Mesendoderm (in vitro differentiated cells): ENCODE measurements at regions not wholly inside any gene's neighbourhood (a gene's known extent, or its start where the extent isn't known, plus 50 kb on each side); places are given as distances from the start of the nearest gene placed in this dataset.

Experiments
- DNase-seq: peaks from one replicate; pipeline ENCODE4 v3.0.0; 2013
- H2AK5ac ChIP-seq: 2 replicates; pipeline ENCODE4 v1.6.1; 2013; ENCODE audit warnings: low read length, inconsistent platforms
- H2BK120ac ChIP-seq: 2 replicates; pipeline ENCODE4 v1.6.1; 2013; ENCODE audit warnings: low read depth, mild to moderate bottlenecking, low read length, moderate library complexity, mixed read lengths
- H2BK15ac ChIP-seq: replicated peaks from 2 replicates; pipeline ENCODE4 v1.6.1; 2013; ENCODE audit warnings: low read depth, mild to moderate bottlenecking, moderate library complexity
- H2BK5ac ChIP-seq: 2 replicates; pipeline ENCODE4 v1.6.1; 2013; ENCODE audit warnings: low read length, inconsistent platforms
- H3K18ac ChIP-seq: 2 replicates; pipeline ENCODE4 v1.6.1; 2013; ENCODE audit warnings: mild to moderate bottlenecking, low read length, mixed read lengths
- H3K23ac ChIP-seq: one replicate; pipeline ENCODE4 v1.6.1; 2013; ENCODE audit warnings: low read length
- H3K27ac ChIP-seq: 2 replicates; pipeline ENCODE4 v1.5.1; 2013; ENCODE audit warnings: low read depth, mild to moderate bottlenecking, inconsistent platforms, low read length, moderate library complexity
- H3K27me3 ChIP-seq: 2 replicates; pipeline ENCODE4 v1.6.1; 2013; ENCODE audit warnings: low read length, control low read depth, mild to moderate bottlenecking, inconsistent platforms; ENCODE audit not compliant: insufficient read depth, poor library complexity
- H3K36me3 ChIP-seq: 2 replicates; pipeline ENCODE4 v1.6.1; 2013; ENCODE audit warnings: low read length, inconsistent platforms; ENCODE audit not compliant: control insufficient read depth, insufficient read depth
- H3K4ac ChIP-seq: one replicate; pipeline ENCODE4 v1.6.1; 2013; ENCODE audit warnings: low read depth, mild to moderate bottlenecking, low read length, moderate library complexity
- H3K4me1 ChIP-seq: 2 replicates; pipeline ENCODE4 v1.6.1; 2013; ENCODE audit warnings: low read depth, low read length, inconsistent platforms; ENCODE audit not compliant: control insufficient read depth
- H3K4me2 ChIP-seq: 2 replicates; pipeline ENCODE4 v1.6.1; 2013; ENCODE audit warnings: low read length
- H3K4me3 ChIP-seq: 2 replicates; pipeline ENCODE4 v1.5.1; 2013; ENCODE audit warnings: mild to moderate bottlenecking, low read length
- H3K56ac ChIP-seq: one replicate; pipeline ENCODE4 v1.6.1; 2013; ENCODE audit warnings: low read length
- H3K79me1 ChIP-seq: 2 replicates; pipeline ENCODE4 v1.6.1; 2013; ENCODE audit warnings: low read length, inconsistent platforms
- H3K79me2 ChIP-seq: 2 replicates; pipeline ENCODE4 v1.6.1; 2013; ENCODE audit warnings: mild to moderate bottlenecking, low read length; ENCODE audit not compliant: control insufficient read depth, insufficient read depth
- H3K9ac ChIP-seq: 2 replicates; pipeline ENCODE4 v1.6.1; 2013; ENCODE audit warnings: low read length, inconsistent platforms
- H4K5ac ChIP-seq: one replicate; pipeline ENCODE4 v1.6.1; 2013; ENCODE audit warnings: low read length
- H4K8ac ChIP-seq: one replicate; pipeline ENCODE4 v1.6.1; 2013; ENCODE audit warnings: low read depth, mild to moderate bottlenecking, control low read depth, low read length, moderate library complexity
- WGBS: extraction: QIAGEN DNeasy Blood & Tissue Kit; methylation state at CpG from one replicate; pipeline ENCODE4 v1.1.7; 2013; ENCODE audit warnings: low lambda C conversion rate, missing lambda C conversion rate; ENCODE audit not compliant: insufficient coverage; ENCODE audit errors: extremely low coverage; 5-methylcytosine and 5-hydroxymethylcytosine counted together

GRCh38 chr13:77377016-77377415 lies 50.1 kb upstream of the MYCBP2 start:
- no peak overlapping the region for H4K8ac ChIP-seq
- H2BK5ac ChIP-seq: no peak overlapping the region
- no peak overlapping the region for H3K4me2 ChIP-seq
- no peak overlapping the region for H3K4me3 ChIP-seq
- no peak overlapping the region for H3K4ac ChIP-seq
- H3K79me1 ChIP-seq: no peaks in the 10 kb centered on the region
- H3K23ac ChIP-seq: no peak overlapping the region
- H2BK120ac ChIP-seq: no peak overlapping the region
- no peak overlapping the region for H2AK5ac ChIP-seq
- no peak overlapping the region for H3K56ac ChIP-seq
- H3K27ac ChIP-seq: no peak overlapping the region
- H3K18ac ChIP-seq: no peak overlapping the region
- no peak overlapping the region for H2BK15ac ChIP-seq
- no CpG with 5 or more reads among the region's 1 CpG for WGBS
- H3K79me2 ChIP-seq: no peaks in the 10 kb centered on the region
- H3K36me3 ChIP-seq: no peaks in the 10 kb centered on the region
- DNase-seq: no peak
- H3K27me3 ChIP-seq: no peaks in the 10 kb centered on the region
- H3K9ac ChIP-seq: no peak overlapping the region
- no peak overlapping the region for H4K5ac ChIP-seq
- H3K4me1 ChIP-seq: no peaks in the 10 kb centered on the region
